ENCODE measurements at regions not wholly inside any gene's neighbourhood (a gene's known extent, or its start where the extent isn't known, plus 50 kb on each side); places are given as distances from the start of the nearest gene placed in this dataset.

GRCh38 chr21:31409831-31410487, 65.9 kb upstream of the TIAM1 start:
- DNase-seq (ENCODE audit: low read depth): no peak

- no peak for DNase-seq (ENCODE audit: low read depth)
Measured at GRCh38 chr21:31408301-31409088, 64.4 kb upstream of the TIAM1 start.

- no peak for DNase-seq (ENCODE audit: low read depth)
Measured at GRCh38 chr21:31406510-31406909, 62.4 kb upstream of the TIAM1 start.

- DNase-seq (ENCODE audit: low read depth): no peak
Measured at GRCh38 chr21:31405604-31406003, 61.5 kb upstream of the TIAM1 start.

- DNase-seq (ENCODE audit: low read depth): no peak
Measured at GRCh38 chr21:31403596-31404333, 59.7 kb upstream of the TIAM1 start.

GRCh38 chr21:31399591-31399990, 55.5 kb upstream of the TIAM1 start:
- DNase-seq (ENCODE audit: low read depth): no peak

- DNase-seq (ENCODE audit: low read depth): no peak
Measured at GRCh38 chr21:31398574-31398973, 54.5 kb upstream of the TIAM1 start.

- no peak for DNase-seq (ENCODE audit: low read depth)
Measured at GRCh38 chr21:31397939-31398338, 53.9 kb upstream of the TIAM1 start.

- no peak for DNase-seq (ENCODE audit: low read depth)
Measured at GRCh38 chr21:31397515-31397926, 53.5 kb upstream of the TIAM1 start.

GRCh38 chr21:31397030-31397429, 53.0 kb upstream of the TIAM1 start:
- DNase-seq (ENCODE audit: low read depth): no peak

- DNase-seq (ENCODE audit: low read depth): no peak
Measured at GRCh38 chr21:31396399-31396798, 52.3 kb upstream of the TIAM1 start.

GRCh38 chr21:31395791-31396190, 51.7 kb upstream of the TIAM1 start:
- no peak for DNase-seq (ENCODE audit: low read depth)

GRCh38 chr21:31395268-31395667, 51.2 kb upstream of the TIAM1 start:
- no peak for DNase-seq (ENCODE audit: low read depth)

GRCh38 chr21:31394309-31394708, 50.2 kb upstream of the TIAM1 start:
- no peak for DNase-seq (ENCODE audit: low read depth)
